ENCODE measurements at regions not wholly inside any gene's neighbourhood (a gene's known extent, or its start where the extent isn't known, plus 50 kb on each side); places are given as distances from the start of the nearest gene placed in this dataset.

DNA sequence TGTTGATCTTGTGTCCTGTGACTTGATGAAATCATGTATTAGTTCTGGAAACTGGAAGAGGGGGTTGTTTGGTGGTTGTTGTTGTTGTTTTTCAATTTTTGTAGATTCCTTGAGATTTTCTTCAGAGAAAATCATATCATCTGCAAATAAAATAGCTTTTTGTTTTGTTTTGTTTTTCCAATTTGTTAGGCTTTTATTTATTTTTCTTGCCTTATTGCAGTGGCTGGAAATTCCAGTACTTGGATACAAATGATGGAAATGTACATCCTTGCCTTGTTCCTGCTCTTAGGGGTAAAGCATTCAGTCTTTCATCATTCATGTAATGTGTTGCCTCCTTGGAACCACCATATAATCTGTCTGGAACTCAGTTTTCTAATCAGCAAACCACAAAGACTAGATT is 50.3 kb upstream of the TRIB2 start:
- TF ChIP-seq, protein P1, sequence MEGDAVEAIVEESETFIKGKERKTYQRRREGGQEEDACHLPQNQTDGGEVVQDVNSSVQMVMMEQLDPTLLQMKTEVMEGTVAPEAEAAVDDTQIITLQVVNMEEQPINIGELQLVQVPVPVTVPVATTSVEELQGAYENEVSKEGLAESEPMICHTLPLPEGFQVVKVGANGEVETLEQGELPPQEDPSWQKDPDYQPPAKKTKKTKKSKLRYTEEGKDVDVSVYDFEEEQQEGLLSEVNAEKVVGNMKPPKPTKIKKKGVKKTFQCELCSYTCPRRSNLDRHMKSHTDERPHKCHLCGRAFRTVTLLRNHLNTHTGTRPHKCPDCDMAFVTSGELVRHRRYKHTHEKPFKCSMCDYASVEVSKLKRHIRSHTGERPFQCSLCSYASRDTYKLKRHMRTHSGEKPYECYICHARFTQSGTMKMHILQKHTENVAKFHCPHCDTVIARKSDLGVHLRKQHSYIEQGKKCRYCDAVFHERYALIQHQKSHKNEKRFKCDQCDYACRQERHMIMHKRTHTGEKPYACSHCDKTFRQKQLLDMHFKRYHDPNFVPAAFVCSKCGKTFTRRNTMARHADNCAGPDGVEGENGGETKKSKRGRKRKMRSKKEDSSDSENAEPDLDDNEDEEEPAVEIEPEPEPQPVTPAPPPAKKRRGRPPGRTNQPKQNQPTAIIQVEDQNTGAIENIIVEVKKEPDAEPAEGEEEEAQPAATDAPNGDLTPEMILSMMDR (IDR thresholded peaks at IDR 0.05) = no peak
- no peak for TF ChIP-seq POLR2A (IDR thresholded peaks at IDR 0.05)
